ENCODE measurements at regions not wholly inside any gene's neighbourhood (a gene's known extent, or its start where the extent isn't known, plus 50 kb on each side); places are given as distances from the start of the nearest gene placed in this dataset.
"Not testable (repeated sequence)": the region's sequence is repeated elsewhere in the genome, so short reads cannot be mapped to it uniquely, and the experiment has no call there.

DNA sequence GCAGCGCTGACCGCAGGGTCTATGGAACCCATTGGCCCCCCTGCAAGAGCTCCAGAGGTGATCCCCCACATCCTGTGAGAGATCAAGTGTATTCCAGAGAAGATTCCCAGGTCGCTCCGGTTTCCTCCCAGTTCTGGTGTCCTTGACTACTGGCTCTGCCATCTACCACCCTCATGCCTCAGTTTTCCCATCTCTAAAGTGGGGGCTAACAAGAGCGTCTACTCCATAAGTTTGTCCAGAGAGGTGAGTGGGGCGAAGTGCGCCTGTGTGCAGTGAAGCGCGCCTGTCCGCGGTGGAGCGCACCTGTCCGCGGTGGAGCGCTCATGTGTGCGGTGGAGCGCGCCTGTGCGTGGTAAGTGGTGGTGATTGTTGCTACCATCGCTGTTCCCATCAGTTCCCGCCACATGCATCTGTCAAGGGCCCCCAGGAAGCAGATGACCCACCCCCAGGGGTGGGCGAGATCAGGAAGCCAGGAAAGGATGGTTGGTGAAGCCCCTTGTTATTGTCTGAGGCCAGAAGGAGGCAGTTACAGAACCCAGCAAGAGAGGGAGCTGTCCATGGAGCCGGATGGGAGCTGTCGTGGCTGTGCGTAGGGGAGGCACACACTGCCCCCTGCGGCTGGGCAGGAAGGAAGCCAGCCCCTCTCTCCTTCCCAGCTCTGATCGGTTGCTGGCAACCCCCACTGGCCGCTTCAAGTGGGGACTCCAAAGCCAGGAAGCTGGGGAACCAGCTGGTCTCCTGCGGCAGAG lies 73.2 kb upstream of the FGF3 start:
- Histone ChIP-seq H3K27ac (no peak overlapping the region), H3K4me1 (no peaks in the 10 kb centered on the region), H3K9me3 (replicated peaks) (no peaks in the 10 kb centered on the region), H3K27me3 (no peaks in the 10 kb centered on the region; the same call in 1 of the 2 replicates), H3K4me3 (no peak overlapping the region), H3K36me3 (no peaks in the 10 kb centered on the region)
- DNase-seq: no peak

DNA sequence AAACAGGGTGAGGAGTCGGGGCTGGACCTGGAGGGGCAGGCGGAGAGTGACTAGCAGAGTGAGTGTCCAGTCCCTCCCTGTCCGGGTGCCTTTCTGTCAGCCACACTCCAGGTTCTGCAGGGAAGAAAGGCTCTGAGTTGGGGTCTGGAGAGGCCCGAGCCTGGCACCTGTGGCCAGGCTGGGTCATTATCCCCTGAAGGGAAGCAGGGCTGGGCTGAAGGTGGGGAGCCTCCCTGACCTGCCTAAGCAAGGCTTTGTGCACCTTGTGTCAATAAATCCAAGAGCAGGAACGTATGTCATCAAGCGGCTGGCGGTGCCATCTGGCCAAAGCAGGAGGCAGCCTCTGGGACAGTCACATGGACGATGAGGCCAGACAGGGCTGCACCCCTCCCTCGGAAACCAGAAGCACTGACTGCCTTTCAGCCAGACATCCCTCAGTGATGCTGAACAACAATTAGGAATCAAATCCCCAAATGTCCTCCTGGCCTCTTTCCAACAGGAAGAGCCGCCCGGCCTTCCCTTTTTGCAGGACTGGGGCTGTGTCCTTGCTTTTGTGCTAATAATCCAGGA lies 73.9 kb upstream of the FGF3 start:
- no peaks in the 10 kb centered on the region for H3K4me1 ChIP-seq
- no peaks in the 10 kb centered on the region for H3K36me3 ChIP-seq
- H3K4me3 ChIP-seq: no peak overlapping the region
- no peak overlapping the region for H3K27ac ChIP-seq
- DNase-seq: no peak
- no peaks in the 10 kb centered on the region for H3K9me3 ChIP-seq (replicated peaks)
- H3K27me3 ChIP-seq: no peaks in the 10 kb centered on the region; the same call in 1 of the 2 replicates

DNA sequence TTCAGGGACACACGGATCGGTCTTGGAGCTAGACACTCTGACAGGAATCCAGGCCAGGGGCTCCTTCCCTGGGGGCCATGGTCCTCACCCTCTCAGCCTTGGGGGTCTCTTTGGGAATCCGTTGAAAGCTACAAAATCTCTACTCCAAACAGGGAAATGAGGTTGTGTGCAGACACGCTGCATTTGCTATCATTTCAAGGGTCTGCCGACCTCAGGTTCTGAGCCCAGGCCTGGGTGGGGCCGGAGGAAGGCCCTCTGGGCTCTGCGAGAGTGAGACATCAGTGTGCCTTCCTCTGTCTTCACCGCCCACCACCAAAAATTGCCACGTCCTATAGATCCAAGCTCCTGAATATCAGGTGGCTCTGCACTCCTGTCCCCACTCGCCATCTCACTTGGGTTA lies 74.4 kb upstream of the FGF3 start:
- H3K27me3 ChIP-seq: no peaks in the 10 kb centered on the region; the same call in 1 of the 2 replicates
- H3K4me1 ChIP-seq: no peaks in the 10 kb centered on the region
- no peaks in the 10 kb centered on the region for H3K9me3 ChIP-seq (replicated peaks)
- H3K36me3 ChIP-seq: no peaks in the 10 kb centered on the region
- no peak overlapping the region for H3K4me3 ChIP-seq
- H3K27ac ChIP-seq: no peak overlapping the region
- no peak for DNase-seq

DNA sequence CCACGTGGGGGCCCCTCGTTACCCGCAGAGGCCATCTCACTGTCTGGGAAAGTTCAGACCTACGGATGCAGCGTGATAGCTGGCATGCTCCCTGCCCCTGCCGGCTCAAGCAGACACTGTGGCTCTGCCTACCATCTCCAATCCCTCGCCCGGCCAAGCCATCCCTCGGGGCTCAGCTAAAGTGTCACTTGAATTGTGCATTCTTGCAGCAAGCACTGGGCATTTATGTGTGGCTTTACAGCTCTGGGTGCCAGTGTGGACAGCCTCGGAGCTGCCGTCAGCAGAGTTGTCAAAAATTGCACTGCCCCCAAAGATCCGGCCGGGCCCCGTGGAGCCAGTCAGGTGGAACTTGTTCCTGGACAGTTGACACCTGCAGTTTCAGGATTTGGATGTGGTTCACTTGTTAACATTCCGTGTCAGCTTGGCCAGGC lies 75.0 kb upstream of the FGF3 start:
- H3K27ac ChIP-seq: no peak overlapping the region
- no peak overlapping the region for H3K4me3 ChIP-seq
- no peaks in the 10 kb centered on the region for H3K36me3 ChIP-seq
- no peak for DNase-seq
- no peaks in the 10 kb centered on the region for H3K9me3 ChIP-seq (replicated peaks)
- no peaks in the 10 kb centered on the region for H3K4me1 ChIP-seq
- H3K27me3 ChIP-seq: no peaks in the 10 kb centered on the region; the same call in 1 of the 2 replicates

DNA sequence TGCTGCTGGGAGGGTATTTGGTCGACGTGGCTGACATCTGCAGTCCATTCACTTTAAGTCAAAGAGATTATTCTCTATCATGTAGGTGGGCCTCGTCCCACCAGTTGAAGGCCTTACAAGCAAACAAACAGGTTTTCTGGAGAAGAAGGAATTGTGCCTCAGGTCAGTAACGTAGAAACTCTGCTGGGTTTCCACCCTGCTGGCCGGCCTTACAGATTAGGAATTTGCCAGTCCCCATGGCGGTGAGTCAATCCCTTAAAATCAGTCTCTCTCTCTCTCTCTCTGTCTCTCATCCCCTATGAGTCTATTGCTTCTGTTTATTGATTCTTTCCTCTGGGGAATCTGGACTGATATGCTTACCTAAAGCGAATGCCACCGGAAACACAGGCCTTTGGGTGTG lies 75.4 kb upstream of the FGF3 start:
- DNase-seq: no peak
- Histone ChIP-seq H3K9me3 (replicated peaks) (no peaks in the 10 kb centered on the region), H3K27me3 (no peaks in the 10 kb centered on the region; the same call in 1 of the 2 replicates), H3K36me3 (no peaks in the 10 kb centered on the region), H3K4me1 (no peaks in the 10 kb centered on the region), H3K27ac (no peak overlapping the region), H3K4me3 (no peak overlapping the region)

DNA sequence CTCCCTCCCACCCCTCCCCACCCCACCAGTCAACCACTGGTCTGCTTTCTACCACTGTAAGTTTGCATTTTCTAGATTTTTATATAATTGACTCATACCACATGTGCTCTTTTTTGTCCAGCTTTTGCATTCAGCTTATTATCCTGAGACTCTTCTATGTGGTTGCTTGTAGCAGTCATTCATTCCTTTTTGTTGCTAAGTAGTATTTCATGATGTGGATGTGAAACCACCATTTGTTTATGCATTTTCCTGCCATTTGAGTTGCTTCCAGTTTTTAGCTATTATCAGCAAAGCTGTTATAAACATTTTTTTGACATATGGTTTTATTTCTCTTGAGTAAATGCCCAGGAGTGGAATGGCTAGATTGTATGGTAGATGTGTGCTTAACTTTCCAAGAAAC lies 77.0 kb upstream of the FGF3 start:
- no peaks in the 10 kb centered on the region for H3K9me3 ChIP-seq (replicated peaks)
- H3K27me3 ChIP-seq: no peaks in the 10 kb centered on the region; the same call in 1 of the 2 replicates
- DNase-seq: no peak
- no peaks in the 10 kb centered on the region for H3K4me1 ChIP-seq
- H3K27ac ChIP-seq: no peak overlapping the region
- H3K4me3 ChIP-seq: no peak overlapping the region
- H3K36me3 ChIP-seq: no peaks in the 10 kb centered on the region

DNA sequence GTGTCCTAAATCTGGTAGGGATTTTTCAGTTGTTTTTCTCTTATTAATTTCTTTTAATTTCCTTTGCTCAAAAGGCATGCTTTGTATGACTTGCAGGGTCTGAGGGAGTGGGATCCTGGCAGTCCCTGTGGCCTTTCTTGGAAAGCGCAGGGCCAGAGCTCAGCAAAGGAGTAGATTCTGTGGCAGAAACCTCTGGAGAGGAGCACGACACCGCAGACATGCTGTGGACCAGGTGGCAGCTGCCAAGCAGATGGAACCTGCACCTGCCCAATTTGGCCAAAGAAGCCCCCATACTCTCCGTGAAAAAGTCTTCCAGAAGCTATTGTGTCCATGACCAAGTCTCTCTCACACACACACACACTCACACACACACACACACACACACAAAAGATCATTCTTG lies 78.9 kb upstream of the FGF3 start:
- no peaks in the 10 kb centered on the region; the same call in 1 of the 2 replicates for H3K27me3 ChIP-seq
- H3K36me3 ChIP-seq: no peaks in the 10 kb centered on the region
- no peaks in the 10 kb centered on the region for H3K4me1 ChIP-seq
- no peak overlapping the region for H3K4me3 ChIP-seq
- H3K27ac ChIP-seq: no peak overlapping the region
- DNase-seq: no peak
- H3K9me3 ChIP-seq (replicated peaks): no peaks in the 10 kb centered on the region

DNA sequence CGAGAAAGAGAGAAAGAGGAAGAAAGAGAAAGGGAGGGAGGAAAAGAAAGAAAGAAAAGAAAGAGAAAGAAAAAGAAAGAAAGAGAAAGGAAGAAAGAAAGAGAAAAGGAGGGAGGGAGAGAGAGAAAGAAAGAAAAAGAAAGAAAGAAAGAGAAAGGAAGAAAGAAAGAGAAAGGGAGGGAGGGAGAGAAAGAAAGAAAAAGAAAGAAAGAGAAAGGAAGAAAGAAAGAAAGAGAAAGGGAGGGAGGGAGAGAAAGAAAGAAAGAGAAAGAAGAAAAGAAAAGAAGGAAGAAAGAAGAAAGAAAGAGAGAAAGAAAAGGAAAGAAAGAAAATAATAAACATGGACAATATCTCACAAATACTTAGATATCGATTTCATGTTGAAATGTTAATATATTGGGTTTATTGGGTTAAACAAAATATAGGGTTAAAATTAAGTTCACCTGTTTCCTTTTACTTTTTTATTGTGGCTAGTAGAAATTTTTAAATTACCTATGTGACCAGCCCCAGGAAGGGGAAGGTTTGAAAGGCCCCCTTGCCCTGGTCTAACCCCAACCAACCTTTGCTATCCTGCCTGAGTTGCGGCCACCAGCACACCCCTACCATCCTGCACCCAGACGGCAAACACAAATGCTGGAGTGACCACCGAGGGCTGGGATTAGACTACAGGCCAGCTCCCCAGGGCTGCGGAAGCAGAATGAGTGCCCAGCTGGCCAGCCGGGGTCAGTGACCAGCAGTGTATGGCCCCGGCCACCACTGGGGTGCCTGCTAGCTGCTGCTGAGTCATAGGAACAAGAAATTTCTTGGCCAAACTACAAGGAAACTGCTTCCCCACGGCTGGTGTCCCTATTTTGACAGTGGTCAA lies 81.0 kb upstream of the FGF3 start:
- Histone ChIP-seq H3K27me3 (no peaks in the 10 kb centered on the region; the same call in 1 of the 2 replicates), H3K4me1 (no peaks in the 10 kb centered on the region), H3K4me3 (no peak overlapping the region), H3K9me3 (replicated peaks) (no peaks in the 10 kb centered on the region), H3K36me3 (no peaks in the 10 kb centered on the region), H3K27ac (no peak overlapping the region)
- DNase-seq: no peak

DNA sequence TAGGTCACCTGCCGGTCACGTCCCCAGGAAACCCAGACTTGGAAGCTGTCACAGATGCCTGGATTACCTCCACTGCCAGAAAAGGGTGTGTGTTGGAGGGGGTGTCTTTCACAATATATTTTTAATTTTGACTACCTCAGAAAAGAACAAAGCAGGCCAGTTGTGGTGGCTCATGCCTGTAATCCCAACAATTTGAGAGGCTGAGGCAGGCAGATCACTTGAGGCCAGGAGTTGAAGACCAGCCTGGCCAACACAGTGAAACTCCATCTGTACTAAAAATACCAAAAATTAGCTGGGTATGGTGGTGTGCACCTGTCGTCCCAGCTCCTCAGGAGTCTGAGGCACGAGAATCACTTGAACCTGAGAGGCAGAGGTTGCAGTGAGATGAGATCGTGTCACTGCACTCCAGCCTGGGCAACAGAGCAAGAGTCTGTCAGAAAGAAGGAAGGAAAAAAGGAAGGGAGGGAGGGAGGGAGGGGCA lies 81.6 kb upstream of the FGF3 start:
- DNase-seq, H3K27me3 ChIP-seq: not testable (repeated sequence)

DNA sequence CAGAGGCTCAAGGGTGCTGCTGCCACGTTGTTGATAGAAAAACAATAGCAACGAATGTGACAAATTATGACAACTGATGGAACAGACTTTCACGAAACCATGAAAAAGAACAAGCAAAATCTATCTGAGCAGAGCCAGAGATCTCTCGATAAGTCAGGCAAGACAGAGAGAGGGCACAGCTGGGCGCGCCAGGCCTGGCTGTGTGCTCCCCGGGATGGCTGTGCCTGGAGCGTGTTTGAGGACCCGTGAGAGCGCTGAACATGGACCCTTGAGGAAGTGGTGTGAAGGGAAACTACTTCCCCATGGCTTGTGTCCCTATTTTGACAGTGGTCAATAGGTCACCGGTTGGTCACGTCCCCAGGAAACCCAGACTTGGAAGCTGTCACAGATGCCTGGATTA lies 83.1 kb upstream of the FGF3 start:
- H3K36me3 ChIP-seq: no peaks in the 10 kb centered on the region
- H3K27ac ChIP-seq: no peak overlapping the region
- H3K4me1 ChIP-seq: no peaks in the 10 kb centered on the region
- no peak overlapping the region for H3K4me3 ChIP-seq
- DNase-seq: no peak
- no peaks in the 10 kb centered on the region for H3K27me3 ChIP-seq
- H3K9me3 ChIP-seq (replicated peaks): no peaks in the 10 kb centered on the region

More for the DNA sequence above, 81.6 kb upstream of the FGF3 start:
- not testable (repeated sequence) for H3K9me3 ChIP-seq (replicated peaks); H3K36me3 ChIP-seq; H3K4me1 ChIP-seq; H3K4me3 ChIP-seq; H3K27ac ChIP-seq

DNA sequence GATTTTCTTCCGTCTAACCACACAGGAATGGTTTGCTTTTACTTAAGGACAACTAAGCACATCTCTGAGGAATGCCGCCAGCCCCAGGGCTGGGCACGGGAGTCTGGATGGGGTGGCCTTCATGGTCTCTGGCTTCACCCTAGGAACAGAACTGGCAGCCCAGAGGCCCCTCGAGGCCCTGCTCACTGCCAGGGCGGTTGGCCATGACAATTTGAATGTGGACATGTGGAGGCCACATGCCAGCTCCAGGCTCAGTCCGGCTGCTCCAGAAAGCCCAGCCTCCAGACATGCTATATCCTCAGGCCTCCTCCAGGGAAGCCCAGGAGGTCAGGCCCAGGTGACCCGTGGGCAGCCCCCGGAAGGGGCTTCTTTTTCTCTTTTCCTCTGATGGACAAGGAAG lies 84.0 kb upstream of the FGF3 start:
- no peaks in the 10 kb centered on the region for H3K9me3 ChIP-seq (replicated peaks)
- no peak overlapping the region for H3K27ac ChIP-seq
- no peaks in the 10 kb centered on the region for H3K4me1 ChIP-seq
- H3K4me3 ChIP-seq: no peak overlapping the region
- no peaks in the 10 kb centered on the region for H3K27me3 ChIP-seq
- DNase-seq: no peak
- no peaks in the 10 kb centered on the region for H3K36me3 ChIP-seq

DNA sequence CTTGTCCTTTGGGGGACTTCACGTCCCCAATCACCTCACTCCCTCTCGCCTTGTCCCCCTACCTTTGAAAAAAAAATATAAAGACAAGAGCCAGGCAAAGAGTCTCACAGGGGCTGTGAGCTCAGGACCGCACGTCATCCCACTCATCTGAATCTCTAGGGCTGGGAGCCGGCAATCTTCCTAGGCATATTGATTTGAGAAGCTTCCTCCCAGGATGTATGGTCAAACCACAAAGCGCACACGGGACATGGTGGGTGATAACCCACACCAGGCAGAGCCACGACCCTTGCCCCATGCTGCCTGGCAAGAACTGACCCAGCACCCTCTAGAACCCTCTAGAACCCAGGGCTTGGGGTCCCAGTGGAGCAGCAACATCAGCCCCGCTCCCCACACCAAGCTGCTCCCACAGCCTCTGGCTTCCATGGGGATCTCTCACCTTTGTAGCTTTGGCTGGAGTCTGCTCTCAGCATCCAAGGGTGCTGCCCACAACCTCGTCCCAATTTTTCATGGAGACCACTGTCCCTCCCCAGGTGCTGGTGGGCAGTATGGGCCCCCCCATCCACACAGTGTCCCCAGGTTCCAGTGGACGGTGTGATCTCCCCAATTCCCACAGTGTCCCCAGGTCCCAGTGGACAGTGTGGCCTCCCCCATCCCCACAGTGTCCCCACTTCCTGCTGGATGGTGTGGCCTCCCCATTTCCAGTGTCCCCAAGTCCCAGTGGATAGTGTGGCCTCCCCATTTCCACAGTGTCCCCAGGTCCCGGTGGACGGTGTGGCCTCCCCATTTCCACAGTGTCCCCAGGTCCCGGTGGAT lies 85.2 kb upstream of the FGF3 start:
- no peak for DNase-seq
- H3K27ac ChIP-seq: no peak overlapping the region
- H3K4me1 ChIP-seq: no peaks in the 10 kb centered on the region
- H3K9me3 ChIP-seq (replicated peaks): no peaks in the 10 kb centered on the region
- no peaks in the 10 kb centered on the region for H3K36me3 ChIP-seq
- H3K27me3 ChIP-seq: no peaks in the 10 kb centered on the region
- H3K4me3 ChIP-seq: no peak overlapping the region

DNA sequence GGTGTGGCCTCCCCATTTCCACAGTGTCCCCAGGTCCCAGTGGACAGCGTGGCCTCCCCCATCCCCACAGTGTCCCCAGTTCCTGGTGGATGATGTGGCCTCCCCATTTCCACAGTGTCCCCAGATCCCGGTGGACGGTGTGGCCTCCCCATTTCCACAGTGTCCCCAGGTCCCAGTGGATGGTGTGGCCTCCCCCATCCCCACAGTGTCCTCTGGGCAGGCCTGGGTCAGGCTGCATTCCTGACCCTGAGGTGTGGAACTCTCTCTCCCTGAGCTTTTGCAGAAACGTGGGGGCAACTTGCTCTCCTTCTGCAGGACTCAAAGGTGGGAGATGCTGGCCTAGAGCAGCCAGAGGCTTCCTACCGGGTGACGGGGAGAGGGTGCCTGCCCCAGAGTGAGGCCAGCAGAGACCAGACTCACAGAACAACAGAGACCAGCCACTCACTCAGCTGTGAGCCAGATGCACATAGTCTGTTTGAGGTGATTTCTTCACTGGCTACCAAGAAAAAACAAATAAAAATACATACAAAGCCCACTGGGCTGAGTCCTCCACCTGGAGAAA lies 85.8 kb upstream of the FGF3 start:
- Histone ChIP-seq H3K27me3 (no peaks in the 10 kb centered on the region), H3K4me1 (no peaks in the 10 kb centered on the region)

More for the DNA sequence above, 85.8 kb upstream of the FGF3 start:
- Histone ChIP-seq H3K27ac (no peak overlapping the region), H3K36me3 (no peaks in the 10 kb centered on the region), H3K9me3 (replicated peaks) (no peaks in the 10 kb centered on the region), H3K4me3 (no peak overlapping the region)
- DNase-seq: no peak

All from SJCRH30 (cell line).